GM23338 (cell line): ENCODE measurements at regions not wholly inside any gene's neighbourhood (a gene's known extent, or its start where the extent isn't known, plus 50 kb on each side); places are given as distances from the start of the nearest gene placed in this dataset.

ENCODE experiments used
- ATAC-seq: fragments of 200-7000 bp; cut with Tn5 transposase; 3 replicates; pipeline ENCODE4 v1.9.1; 2020
- DNase-seq: peaks from one replicate; pipeline ENCODE4 v3.0.0-alpha.2; 2015; ENCODE audit warnings: low spot score
- H2AFZ ChIP-seq: fragments of 200-600 bp; sonication (generic); 2 replicates; pipeline ENCODE4 v1.8.0; 2016; ENCODE audit warnings: antibody characterized with exemption, mild to moderate bottlenecking, moderate library complexity
- H3F3A ChIP-seq: fragments of 200-600 bp; sonication (generic); replicated peaks from 2 replicates; pipeline ENCODE4 v1.8.0; 2017; ENCODE audit warnings: antibody characterized with exemption, mixed run types, low read depth
- H3K27ac ChIP-seq: fragments of 200-600 bp; sonication (generic); 2 replicates; pipeline ENCODE4 v1.6.1; 2016; ENCODE audit warnings: low read depth
- H3K27me3 ChIP-seq: fragments of 200-600 bp; sonication (generic); 2 replicates; pipeline ENCODE4 v1.8.0; 2016; ENCODE audit warnings: mild to moderate bottlenecking, mixed run types, moderate library complexity; ENCODE audit not compliant: insufficient read depth
- H3K36me3 ChIP-seq: fragments of 200-600 bp; sonication (generic); 2 replicates; pipeline ENCODE4 v1.8.0; 2016; ENCODE audit warnings: mild to moderate bottlenecking; ENCODE audit not compliant: insufficient read depth
- H3K4me1 ChIP-seq: fragments of 200-600 bp; sonication (generic); 2 replicates; pipeline ENCODE4 v1.8.0; 2016; ENCODE audit warnings: mild to moderate bottlenecking, moderate library complexity; ENCODE audit not compliant: insufficient read depth
- H3K4me2 ChIP-seq: fragments of 200-600 bp; sonication (generic); 2 replicates; pipeline ENCODE4 v1.7.1; 2017; ENCODE audit warnings: mixed run types
- H3K4me3 ChIP-seq: fragments of 200-600 bp; sonication (generic); 2 replicates; pipeline ENCODE4 v1.6.1; 2016; ENCODE audit warnings: mixed run types
- H3K79me2 ChIP-seq: fragments of 200-600 bp; sonication (generic); replicated peaks from 2 replicates; pipeline ENCODE4 v1.8.0; 2017; ENCODE audit warnings: mild to moderate bottlenecking; ENCODE audit not compliant: insufficient read depth
- H3K9me2 ChIP-seq: fragments of 200-600 bp; sonication (generic); 2 replicates; pipeline ENCODE4 v1.8.0; 2017; ENCODE audit not compliant: insufficient read depth
- H4K20me1 ChIP-seq: fragments of 200-600 bp; sonication (generic); replicated peaks from 2 replicates; pipeline ENCODE4 v1.8.0; 2017; ENCODE audit warnings: mild to moderate bottlenecking; ENCODE audit not compliant: insufficient read depth
- H3K27ac Mint-ChIP-seq: 2 replicates; pipeline ENCODE4 v1.8.0; 2020; ENCODE audit warnings: inconsistent platforms, mild to moderate bottlenecking, moderate library complexity, mixed read lengths
- H3K27me3 Mint-ChIP-seq: 3 replicates; pipeline ENCODE4 v1.8.0; 2022; ENCODE audit warnings: low read depth, mild to moderate bottlenecking, moderate library complexity, mixed read lengths, inconsistent platforms; ENCODE audit not compliant: insufficient read depth, poor library complexity
- H3K36me3 Mint-ChIP-seq: 3 replicates; pipeline ENCODE4 v1.8.0; 2021; ENCODE audit warnings: low read depth, mild to moderate bottlenecking, inconsistent platforms, moderate library complexity, mixed read lengths
- H3K4me1 Mint-ChIP-seq: 3 replicates; pipeline ENCODE4 v1.8.0; 2020; ENCODE audit warnings: mild to moderate bottlenecking, inconsistent platforms, mixed read lengths
- H3K4me3 Mint-ChIP-seq: 3 replicates; pipeline ENCODE4 v1.8.0; 2021; ENCODE audit warnings: moderate library complexity, mild to moderate bottlenecking, inconsistent platforms, mixed read lengths
- H3K9me3 Mint-ChIP-seq: 3 replicates; pipeline ENCODE4 v1.8.0; 2020; ENCODE audit warnings: moderate library complexity, mild to moderate bottlenecking, inconsistent platforms, mixed read lengths
- CREB1 ChIP-seq: fragments of 250-450 bp; sonication (Bioruptor Pico); IDR thresholded peaks from 2 replicates; pipeline ENCODE4 v1.5.0; 2020; ENCODE audit warnings: low read depth, mild to moderate bottlenecking, moderate library complexity
- CTCF ChIP-seq, 2 experiments: fragments of 200-600 bp in 1 of 2; sonication (generic) in 1 of 2; conservative IDR thresholded peaks; 2 replicates each; pipeline versions ENCODE4 v1.5.1 to v1.6.1; 2016 to 2017; ENCODE audit warnings: antibody characterized with exemption in 2 of 2, low read depth in 2 of 2, mild to moderate bottlenecking in 2 of 2, moderate library complexity in 1 of 2
- ETS1 ChIP-seq: IDR thresholded peaks from 2 replicates; pipeline ENCODE4 v1.6.1; 2016; ENCODE audit warnings: antibody characterized with exemption
- EZH2 ChIP-seq: fragments of 200-600 bp; sonication (generic); IDR thresholded peaks from one replicate; pipeline ENCODE4 v1.8.0; 2017; ENCODE audit warnings: antibody characterized with exemption, mild to moderate bottlenecking, low read depth; ENCODE audit not compliant: unreplicated experiment
- EZH2phosphoT487 ChIP-seq: fragments of 200-600 bp; sonication (generic); IDR thresholded peaks from one replicate; pipeline ENCODE4 v1.8.1; 2018; ENCODE audit warnings: antibody characterized with exemption; ENCODE audit not compliant: unreplicated experiment
- NANOG ChIP-seq: IDR thresholded peaks from 2 replicates; pipeline ENCODE4 v1.6.1; 2016; ENCODE audit warnings: antibody characterized with exemption, borderline replicate concordance
- POLR2AphosphoS5 ChIP-seq: IDR thresholded peaks from 2 replicates; pipeline ENCODE4 v1.6.1; 2016; ENCODE audit warnings: antibody characterized with exemption, low read depth
- REST ChIP-seq: IDR thresholded peaks from one replicate; pipeline ENCODE4 v1.6.1; 2018; ENCODE audit warnings: antibody characterized with exemption; ENCODE audit not compliant: unreplicated experiment
- STAT1 ChIP-seq: IDR thresholded peaks from one replicate; pipeline ENCODE4 v1.6.1; 2016; ENCODE audit warnings: antibody characterized with exemption; ENCODE audit not compliant: unreplicated experiment
- ZNF114 ChIP-seq: fragments of 250-450 bp; sonication (Bioruptor Pico); IDR thresholded peaks from 2 replicates; pipeline ENCODE4 v1.5.0; 2020; ENCODE audit warnings: mild to moderate bottlenecking, moderate library complexity

- TF ChIP-seq STAT1 (no peak), CTCF (conservative IDR thresholded peaks at IDR 0.05; ENCODE audit: low read depth in 2 of 2) (no peak), REST (no peak)
These were observed 109.2 kb downstream of the EVX1 start (continued) for GRCh38 chr7:27351786-27352185.

GRCh38 chr7:27359181-27360125 is 116.9 kb downstream of the EVX1 start:
- Histone ChIP-seq H3K79me2 (no peaks in the 10 kb centered on the region), H4K20me1 (no peaks in the 10 kb centered on the region), H3K4me2 (no peak overlapping the region), H3F3A (no peaks in the 10 kb centered on the region), H3K4me3 (no peak overlapping the region), H3K4me1 (no peaks in the 10 kb centered on the region), H3K27me3 (no peaks in the 10 kb centered on the region), H3K9me2 (no peaks in the 10 kb centered on the region), H3K36me3 (no peaks in the 10 kb centered on the region), H3K27ac (no peak overlapping the region), H2AFZ (no peak overlapping the region)
- H3K27me3 Mint-ChIP-seq, result no peaks in the 10 kb centered on the region
- no peak overlapping the region for H3K4me3 Mint-ChIP-seq
- ATAC-seq (no peak), DNase-seq (no peak)
- H3K36me3 Mint-ChIP-seq, result no peaks in the 10 kb centered on the region
- no peak overlapping the region for H3K27ac Mint-ChIP-seq
- H3K4me1 Mint-ChIP-seq, result peaks cover 4% of the 10 kb centered on the region; the same call in 1 of the 3 replicates
- H3K9me3 Mint-ChIP-seq, result no peaks in the 10 kb centered on the region
- TF ChIP-seq NANOG, result no peak
- no peak for TF ChIP-seq ETS1
- TF ChIP-seq EZH2, result no peak
- TF ChIP-seq REST, result no peak
- TF ChIP-seq ZNF114, result no peak
- TF ChIP-seq CTCF (conservative IDR thresholded peaks at IDR 0.05; ENCODE audit: low read depth in 2 of 2), result no peak
- TF ChIP-seq POLR2AphosphoS5, result no peak
- TF ChIP-seq EZH2phosphoT487, result no peak
- no peak for TF ChIP-seq STAT1
- TF ChIP-seq CREB1, result no peak
